ENCODE measurements at regions not wholly inside any gene's neighbourhood (a gene's known extent, or its start where the extent isn't known, plus 50 kb on each side); places are given as distances from the start of the nearest gene placed in this dataset.
A peak's percentile ranks its signal among the peaks of the same experiment; 100 is the strongest.
"Not testable (repeated sequence)": the region's sequence is repeated elsewhere in the genome, so short reads cannot be mapped to it uniquely, and the experiment has no call there.

- no peak for DNase-seq (ENCODE audit: low read depth in 2 of 2)
Measured at GRCh38 chr9:96064826-96065481, 189.5 kb downstream of the ERCC6L2 start.

- DNase-seq (ENCODE audit: low read depth in 2 of 2) = no peak
Measured at GRCh38 chr9:96062854-96063253, 187.4 kb downstream of the ERCC6L2 start.

- no peak for DNase-seq (ENCODE audit: low read depth in 2 of 2)
Measured at GRCh38 chr9:96062031-96062430, 186.5 kb downstream of the ERCC6L2 start.

GRCh38 chr9:96061293-96061987, 185.9 kb downstream of the ERCC6L2 start:
- DNase-seq (ENCODE audit: low read depth in 2 of 2) = peak; percentile 13 to 26

GRCh38 chr9:96058218-96058617, 182.7 kb downstream of the ERCC6L2 start:
- DNase-seq (ENCODE audit: low read depth in 2 of 2) = no peak

GRCh38 chr9:96057155-96057554, 181.7 kb downstream of the ERCC6L2 start:
- DNase-seq (ENCODE audit: low read depth in 2 of 2) = peak in 1 of 2 donors; percentile 9

GRCh38 chr9:96056226-96056625, 180.7 kb downstream of the ERCC6L2 start:
- no peak for DNase-seq (ENCODE audit: low read depth in 2 of 2)

- DNase-seq (ENCODE audit: low read depth in 2 of 2) = not testable (repeated sequence)
Measured at GRCh38 chr9:96054248-96054647, 178.8 kb downstream of the ERCC6L2 start.

GRCh38 chr9:96052686-96053085, 177.2 kb downstream of the ERCC6L2 start:
- no peak for DNase-seq (ENCODE audit: low read depth in 2 of 2)

GRCh38 chr9:96051423-96051822, 175.9 kb downstream of the ERCC6L2 start:
- DNase-seq (ENCODE audit: low read depth in 2 of 2) = no peak

GRCh38 chr9:96050861-96051155, 175.3 kb downstream of the ERCC6L2 start:
- DNase-seq (ENCODE audit: low read depth in 2 of 2) = no peak

- DNase-seq (ENCODE audit: low read depth in 2 of 2) = no peak
Measured at GRCh38 chr9:96050048-96050860, 174.8 kb downstream of the ERCC6L2 start.

- DNase-seq (ENCODE audit: low read depth in 2 of 2) = no peak
Measured at GRCh38 chr9:96048956-96049831, 173.7 kb downstream of the ERCC6L2 start.

- no peak for DNase-seq (ENCODE audit: low read depth in 2 of 2)
Measured at GRCh38 chr9:96048104-96048955, 172.8 kb downstream of the ERCC6L2 start.

- no peak for DNase-seq (ENCODE audit: low read depth in 2 of 2)
Measured at GRCh38 chr9:96047741-96048103, 172.2 kb downstream of the ERCC6L2 start.

GRCh38 chr9:96047116-96047639, 171.7 kb downstream of the ERCC6L2 start:
- no peak for DNase-seq (ENCODE audit: low read depth in 2 of 2)

- DNase-seq (ENCODE audit: low read depth in 2 of 2) = no peak
Measured at GRCh38 chr9:96045811-96046210, 170.3 kb downstream of the ERCC6L2 start.

- no peak for DNase-seq (ENCODE audit: low read depth in 2 of 2)
Measured at GRCh38 chr9:96044401-96044800, 168.9 kb downstream of the ERCC6L2 start.

- no peak for DNase-seq (ENCODE audit: low read depth in 2 of 2)
Measured at GRCh38 chr9:96040591-96041461, 165.3 kb downstream of the ERCC6L2 start.

GRCh38 chr9:96038914-96039313, 163.4 kb downstream of the ERCC6L2 start:
- no peak for DNase-seq (ENCODE audit: low read depth in 2 of 2)
